ENCODE measurements at regions not wholly inside any gene's neighbourhood (a gene's known extent, or its start where the extent isn't known, plus 50 kb on each side); places are given as distances from the start of the nearest gene placed in this dataset.

GRCh38 chr3:67832817-67833216, 178.4 kb upstream of the SUCLG2 start:
- Histone ChIP-seq H3K9me3 (ENCODE audit: control insufficient read depth, low read length) (no peaks in the 10 kb centered on the region), H3K27ac (ENCODE audit: low read length) (no peak overlapping the region), H3K4me3 (ENCODE audit: low read length) (no peak overlapping the region), H3K27me3 (ENCODE audit: control insufficient read depth, insufficient read depth) (no peaks in the 10 kb centered on the region), H3K4me1 (ENCODE audit: control insufficient read depth, insufficient read depth, low read length) (no peaks in the 10 kb centered on the region)
- no peak for ATAC-seq
- intact Hi-C loops (cut with DNase I): no loop called here
- 55% methylated on average over 1 of the region's 1 CpG for WGBS
- DNase-seq: no peak

GRCh38 chr3:67831262-67831661, 176.8 kb upstream of the SUCLG2 start:
- ATAC-seq (no peak), DNase-seq (no peak)
- Histone ChIP-seq H3K27me3 (ENCODE audit: control insufficient read depth, insufficient read depth) (no peaks in the 10 kb centered on the region), H3K4me3 (ENCODE audit: low read length) (no peak overlapping the region), H3K9me3 (ENCODE audit: control insufficient read depth, low read length) (no peaks in the 10 kb centered on the region), H3K4me1 (ENCODE audit: control insufficient read depth, insufficient read depth, low read length) (no peaks in the 10 kb centered on the region), H3K27ac (ENCODE audit: low read length) (no peak overlapping the region)
- 68% methylated on average over 3 of the region's 3 CpGs for WGBS
- intact Hi-C loops (cut with DNase I): no loop called here

- intact Hi-C loops (cut with DNase I): no loop called here
- no peak for ATAC-seq
Observed at GRCh38 chr3:67828486-67829010, 174.1 kb upstream of the SUCLG2 start.

GRCh38 chr3:67821135-67821534, 166.7 kb upstream of the SUCLG2 start:
- no peaks in the 10 kb centered on the region for H3K9me3 ChIP-seq (ENCODE audit: control insufficient read depth, low read length)
- H3K4me1 ChIP-seq (ENCODE audit: control insufficient read depth, insufficient read depth, low read length): no peaks in the 10 kb centered on the region
- 79% methylated on average over 4 of the region's 4 CpGs for WGBS
- ATAC-seq: no peak
- H3K27me3 ChIP-seq (ENCODE audit: control insufficient read depth, insufficient read depth): no peaks in the 10 kb centered on the region
- DNase-seq: no peak
- no peak overlapping the region for H3K27ac ChIP-seq (ENCODE audit: low read length)
- H3K4me3 ChIP-seq (ENCODE audit: low read length): no peak overlapping the region
- intact Hi-C loops (cut with DNase I): no loop called here

More at GRCh38 chr3:67828486-67829010, 174.1 kb upstream of the SUCLG2 start:
- Histone ChIP-seq H3K4me1 (ENCODE audit: control insufficient read depth, insufficient read depth, low read length) (no peaks in the 10 kb centered on the region), H3K9me3 (ENCODE audit: control insufficient read depth, low read length) (no peaks in the 10 kb centered on the region), H3K27me3 (ENCODE audit: control insufficient read depth, insufficient read depth) (no peaks in the 10 kb centered on the region), H3K4me3 (ENCODE audit: low read length) (no peak overlapping the region), H3K27ac (ENCODE audit: low read length) (no peak overlapping the region)
- DNase-seq: no peak
- 82% methylated on average over 1 of the region's 1 CpG for WGBS

GRCh38 chr3:67819447-67819846, 165.0 kb upstream of the SUCLG2 start:
- H3K4me3 ChIP-seq (ENCODE audit: low read length): no peak overlapping the region
- H3K27me3 ChIP-seq (ENCODE audit: control insufficient read depth, insufficient read depth): no peaks in the 10 kb centered on the region
- no peak for DNase-seq
- no peaks in the 10 kb centered on the region for H3K4me1 ChIP-seq (ENCODE audit: control insufficient read depth, insufficient read depth, low read length)
- H3K27ac ChIP-seq (ENCODE audit: low read length): no peak overlapping the region
- intact Hi-C loops (cut with DNase I): loop anchor here in 1 of 4 donors (10.0 kb wide), 1 partner anchor 1055 kb away; no protein-coding TSS in a partner anchor
- ATAC-seq: no peak
- 45% methylated on average over 1 of the region's 1 CpG for WGBS
- H3K9me3 ChIP-seq (ENCODE audit: control insufficient read depth, low read length): no peaks in the 10 kb centered on the region

GRCh38 chr3:67809370-67809935, 155.0 kb upstream of the SUCLG2 start:
- H3K27me3 ChIP-seq (ENCODE audit: control insufficient read depth, insufficient read depth): no peaks in the 10 kb centered on the region
- 68% methylated on average over 4 of the region's 4 CpGs for WGBS
- DNase-seq: no peak
- no peak for ATAC-seq
- H3K9me3 ChIP-seq (ENCODE audit: control insufficient read depth, low read length): no peaks in the 10 kb centered on the region
- intact Hi-C loops (cut with DNase I): no loop called here
- H3K4me3 ChIP-seq (ENCODE audit: low read length): no peak overlapping the region
- H3K27ac ChIP-seq (ENCODE audit: low read length): no peak overlapping the region
- H3K4me1 ChIP-seq (ENCODE audit: control insufficient read depth, insufficient read depth, low read length): no peaks in the 10 kb centered on the region

GRCh38 chr3:67808906-67809305, 154.5 kb upstream of the SUCLG2 start:
- H3K27me3 ChIP-seq (ENCODE audit: control insufficient read depth, insufficient read depth): no peaks in the 10 kb centered on the region
- intact Hi-C loops (cut with DNase I): no loop called here
- no peak overlapping the region for H3K4me3 ChIP-seq (ENCODE audit: low read length)
- DNase-seq (no peak), ATAC-seq (no peak)
- no peaks in the 10 kb centered on the region for H3K4me1 ChIP-seq (ENCODE audit: control insufficient read depth, insufficient read depth, low read length)
- WGBS: 60% methylated on average over 3 of the region's 3 CpGs
- H3K27ac ChIP-seq (ENCODE audit: low read length): no peak overlapping the region
- H3K9me3 ChIP-seq (ENCODE audit: control insufficient read depth, low read length): no peaks in the 10 kb centered on the region

- WGBS: 87% methylated on average over 3 of the region's 3 CpGs
- Histone ChIP-seq H3K27me3 (ENCODE audit: control insufficient read depth, insufficient read depth) (no peaks in the 10 kb centered on the region), H3K27ac (ENCODE audit: low read length) (no peak overlapping the region), H3K4me3 (ENCODE audit: low read length) (no peak overlapping the region), H3K4me1 (ENCODE audit: control insufficient read depth, insufficient read depth, low read length) (no peaks in the 10 kb centered on the region), H3K9me3 (ENCODE audit: control insufficient read depth, low read length) (no peaks in the 10 kb centered on the region)
- intact Hi-C loops (cut with DNase I): no loop called here
- DNase-seq (no peak), ATAC-seq (no peak)
Observed at GRCh38 chr3:67804578-67804977, 150.2 kb upstream of the SUCLG2 start.

GRCh38 chr3:67804089-67804488, 149.7 kb upstream of the SUCLG2 start:
- Histone ChIP-seq H3K27ac (ENCODE audit: low read length) (no peak overlapping the region), H3K4me3 (ENCODE audit: low read length) (no peak overlapping the region), H3K9me3 (ENCODE audit: control insufficient read depth, low read length) (no peaks in the 10 kb centered on the region), H3K27me3 (ENCODE audit: control insufficient read depth, insufficient read depth) (no peaks in the 10 kb centered on the region), H3K4me1 (ENCODE audit: control insufficient read depth, insufficient read depth, low read length) (no peaks in the 10 kb centered on the region)
- intact Hi-C loops (cut with DNase I): no loop called here
- 86% methylated on average over 2 of the region's 2 CpGs for WGBS
- ATAC-seq (no peak), DNase-seq (no peak)

- DNase-seq (no peak), ATAC-seq (no peak)
- no peaks in the 10 kb centered on the region for H3K9me3 ChIP-seq (ENCODE audit: control insufficient read depth, low read length)
- intact Hi-C loops (cut with DNase I): loop anchor here in 1 of 4 donors (10.0 kb wide), 1 partner anchor 414 kb away; no protein-coding TSS in a partner anchor
- WGBS: 43% methylated on average over 1 of the region's 1 CpG
- no peak overlapping the region for H3K27ac ChIP-seq (ENCODE audit: low read length)
- no peaks in the 10 kb centered on the region for H3K27me3 ChIP-seq (ENCODE audit: control insufficient read depth, insufficient read depth)
- H3K4me1 ChIP-seq (ENCODE audit: control insufficient read depth, insufficient read depth, low read length): no peaks in the 10 kb centered on the region
- H3K4me3 ChIP-seq (ENCODE audit: low read length): no peak overlapping the region
Observed at GRCh38 chr3:67798412-67798811, 144.0 kb upstream of the SUCLG2 start.

- no peak overlapping the region for H3K4me3 ChIP-seq (ENCODE audit: low read length)
- no peaks in the 10 kb centered on the region for H3K27me3 ChIP-seq (ENCODE audit: control insufficient read depth, insufficient read depth)
- intact Hi-C loops (cut with DNase I): loop anchor here in 2 of 4 donors (5.0 to 10.0 kb wide), 2 partner anchors 407 to 409 kb away; no protein-coding TSS in a partner anchor
- no peak for DNase-seq
- H3K9me3 ChIP-seq (ENCODE audit: control insufficient read depth, low read length): no peaks in the 10 kb centered on the region
- ATAC-seq: no peak
- no peak overlapping the region for H3K27ac ChIP-seq (ENCODE audit: low read length)
- 83% methylated on average over 5 of the region's 5 CpGs for WGBS
- no peaks in the 10 kb centered on the region for H3K4me1 ChIP-seq (ENCODE audit: control insufficient read depth, insufficient read depth, low read length)
Observed at GRCh38 chr3:67791620-67792019, 137.2 kb upstream of the SUCLG2 start.

Measured in right cardiac atrium (tissue), 5 donors.